Stimulated activated CD8-positive, alpha-beta memory T cell treated with anti-CD3 and anti-CD28 coated beads, Interleukin-2, amount 100 ng/mL, for 48 hours (primary cell): ENCODE measurements at regions not wholly inside any gene's neighbourhood (a gene's known extent, or its start where the extent isn't known, plus 50 kb on each side); places are given as distances from the start of the nearest gene placed in this dataset.
"Not testable (repeated sequence)": the region's sequence is repeated elsewhere in the genome, so short reads cannot be mapped to it uniquely, and the experiment has no call there.

Source experiments
- DNase-seq, 2 donors: peaks; one replicate each; pipeline ENCODE4 v3.0.0-alpha.2; 2020; ENCODE audit warnings: low read depth in 2 of 2

DNA sequence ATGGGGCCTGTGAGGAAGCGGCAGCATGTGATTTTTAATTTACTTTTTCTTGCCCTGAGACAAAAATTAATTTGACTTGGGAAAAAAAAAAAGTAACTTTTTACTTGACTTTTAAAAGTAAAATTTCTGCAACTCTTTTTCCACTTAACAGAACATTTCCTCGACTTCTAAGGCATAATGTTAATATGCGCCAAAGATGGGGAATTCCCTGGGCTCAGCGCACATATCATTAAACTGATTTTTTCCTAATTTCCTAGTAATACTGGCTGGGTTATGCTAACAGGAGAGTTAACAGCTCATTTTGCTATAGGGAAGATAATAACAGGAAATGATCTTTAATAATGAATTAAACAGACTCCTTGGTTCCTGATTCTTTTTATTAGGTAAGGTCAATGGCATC is 120.6 kb upstream of the CDH5 start:
- DNase-seq, result no peak

DNA sequence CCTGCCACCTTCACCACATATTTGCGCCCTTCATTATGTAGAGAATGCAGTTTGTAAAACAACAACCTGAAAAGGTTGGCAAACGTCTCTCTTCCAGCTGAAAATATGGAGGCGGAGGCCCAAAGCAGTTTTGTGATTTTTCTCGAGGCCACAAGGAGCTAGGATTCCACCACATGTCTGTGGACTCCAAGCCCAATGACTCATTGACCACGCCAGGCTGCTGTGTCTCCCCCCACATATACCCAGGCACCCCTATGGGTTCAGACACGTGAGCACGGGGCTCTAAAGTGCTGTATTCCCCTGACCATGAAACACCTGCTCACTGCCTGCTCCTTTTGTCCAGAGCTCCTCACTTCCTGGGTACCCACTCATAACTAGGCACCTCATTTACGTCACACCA is 121.4 kb upstream of the CDH5 start:
- no peak for DNase-seq

DNA sequence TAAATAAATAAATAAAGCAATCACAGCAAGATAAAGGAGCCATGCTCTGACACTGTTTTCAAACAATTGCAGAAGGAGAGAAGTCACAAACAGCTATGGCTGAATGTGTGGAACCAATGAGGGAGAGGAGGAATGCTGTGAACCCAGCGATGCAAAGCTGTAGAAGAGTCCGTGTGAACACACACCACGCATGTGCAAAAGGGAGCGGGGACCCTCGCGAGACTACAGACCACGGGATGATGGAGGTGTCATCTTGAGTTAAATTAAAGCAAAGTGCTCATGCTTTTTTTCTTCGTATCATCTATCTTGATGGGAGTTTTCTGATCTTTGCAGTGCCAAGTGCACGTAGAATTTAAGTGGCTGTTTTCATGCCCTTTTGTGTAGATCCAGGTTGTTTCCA is 123.8 kb upstream of the CDH5 start:
- no peak for DNase-seq

DNA sequence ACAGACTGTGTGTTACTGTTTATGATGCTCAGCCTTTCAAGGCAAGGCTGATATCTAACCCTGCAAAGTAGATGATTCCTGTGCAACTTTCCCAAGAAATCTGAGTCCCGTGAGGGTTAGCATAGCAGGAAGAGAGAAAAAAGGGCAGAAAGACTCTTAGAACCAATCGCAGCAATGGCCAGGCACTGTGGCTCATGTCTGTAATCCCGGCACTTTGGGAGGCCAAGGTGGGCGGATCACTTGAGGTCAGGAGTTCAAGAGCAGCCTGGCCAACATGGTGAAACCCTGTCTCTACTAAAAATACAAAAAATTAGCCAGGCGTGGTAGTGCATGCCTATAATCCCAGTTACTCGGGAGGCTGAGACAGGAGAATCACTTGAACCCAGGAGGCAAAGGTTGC is 124.3 kb upstream of the CDH5 start:
- DNase-seq, result not testable (repeated sequence)

DNA sequence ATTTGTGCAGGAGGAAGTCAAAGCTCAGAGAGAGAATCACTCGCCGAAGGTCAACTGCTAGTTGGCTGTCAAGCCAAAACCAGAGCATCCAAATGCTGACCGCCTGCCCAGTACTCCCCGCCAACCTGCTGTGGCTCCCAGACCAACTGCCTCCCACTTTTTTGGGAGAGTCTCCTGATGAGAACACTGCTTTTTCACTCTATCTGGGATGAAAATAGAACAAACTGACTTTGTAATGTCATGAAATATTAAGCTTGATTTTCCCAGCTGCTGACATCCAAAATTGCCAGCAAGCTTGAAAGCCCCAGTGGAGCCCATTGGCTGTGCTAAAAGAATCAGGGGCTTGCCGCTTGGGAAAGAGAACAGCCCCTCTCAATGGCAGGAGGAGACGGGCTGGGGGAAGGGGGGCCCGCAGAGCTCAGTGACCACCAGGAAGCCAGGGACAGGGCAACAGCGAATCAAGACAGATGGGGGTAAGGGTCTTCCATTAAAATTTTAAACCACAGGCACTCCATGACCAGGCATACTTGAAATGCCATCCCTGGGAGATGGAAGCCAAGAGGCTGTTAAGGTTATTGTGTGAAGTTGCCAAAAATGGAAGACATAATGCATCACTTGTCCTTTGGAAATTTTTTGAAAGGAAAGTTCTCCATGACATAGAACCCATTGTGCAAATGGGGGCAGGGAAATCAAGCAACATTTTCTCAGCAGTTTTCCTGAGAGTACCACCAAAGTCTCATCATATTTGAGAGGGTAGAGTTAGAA is 125.7 kb upstream of the CDH5 start:
- no peak for DNase-seq

DNA sequence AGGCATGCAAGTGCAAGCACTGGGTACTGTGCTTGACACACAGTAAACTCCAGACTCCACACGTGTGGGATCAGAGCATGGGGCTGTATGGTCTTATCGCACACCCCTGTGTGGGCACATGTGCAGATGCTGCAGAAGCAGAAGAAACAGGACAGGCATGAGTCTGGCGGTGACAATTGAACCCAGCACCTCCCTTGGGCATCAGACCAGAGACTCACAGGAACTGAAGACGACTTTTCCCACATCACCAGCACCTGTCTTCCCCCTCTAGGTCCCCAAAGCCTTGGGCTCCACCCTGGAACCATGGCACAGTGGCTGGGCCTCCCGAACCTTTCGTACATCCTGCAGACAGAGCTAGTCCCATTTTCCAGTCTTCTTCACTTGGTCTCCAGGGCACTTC is 126.4 kb upstream of the CDH5 start:
- DNase-seq, result no peak

DNA sequence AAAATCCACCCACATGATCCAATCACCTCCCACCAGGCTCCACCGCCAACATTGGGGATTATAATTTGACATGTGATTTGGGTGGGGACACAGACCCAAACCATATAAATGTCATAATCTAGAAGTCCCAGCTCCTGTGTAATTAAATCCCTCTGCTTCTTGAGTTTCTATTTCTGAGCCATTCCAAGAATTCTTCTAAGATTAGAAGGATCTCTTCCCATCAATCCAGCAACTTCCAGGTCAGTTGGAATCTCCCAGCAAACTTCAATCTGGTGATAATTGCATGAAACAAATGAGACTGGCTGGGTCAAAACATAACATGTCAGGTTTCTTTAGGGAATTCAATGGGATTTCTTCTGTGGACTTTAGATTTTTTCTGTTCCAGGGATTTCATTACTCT is 127.8 kb upstream of the CDH5 start:
- DNase-seq, result no peak

DNA sequence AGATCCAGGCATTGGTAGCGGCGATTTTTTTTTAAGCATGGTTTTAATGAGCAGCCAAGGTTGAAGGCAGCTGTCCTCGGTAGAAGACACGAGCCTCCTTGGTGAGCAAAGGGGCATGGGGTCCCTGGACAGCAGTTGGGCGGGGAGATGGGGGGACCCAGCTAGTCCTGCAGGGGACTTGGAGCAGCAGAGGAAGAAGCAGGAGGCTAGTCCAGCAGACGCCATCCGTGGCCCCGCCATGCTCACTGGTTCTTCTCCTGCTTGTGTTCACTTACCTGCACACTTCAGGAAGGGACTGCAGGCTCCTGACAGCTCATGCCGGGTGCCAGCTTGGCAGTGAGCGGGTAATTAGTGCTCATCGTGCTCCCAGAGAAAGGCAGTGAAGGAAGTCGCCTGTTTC is 130.2 kb upstream of the CDH5 start:
- no peak for DNase-seq

DNA sequence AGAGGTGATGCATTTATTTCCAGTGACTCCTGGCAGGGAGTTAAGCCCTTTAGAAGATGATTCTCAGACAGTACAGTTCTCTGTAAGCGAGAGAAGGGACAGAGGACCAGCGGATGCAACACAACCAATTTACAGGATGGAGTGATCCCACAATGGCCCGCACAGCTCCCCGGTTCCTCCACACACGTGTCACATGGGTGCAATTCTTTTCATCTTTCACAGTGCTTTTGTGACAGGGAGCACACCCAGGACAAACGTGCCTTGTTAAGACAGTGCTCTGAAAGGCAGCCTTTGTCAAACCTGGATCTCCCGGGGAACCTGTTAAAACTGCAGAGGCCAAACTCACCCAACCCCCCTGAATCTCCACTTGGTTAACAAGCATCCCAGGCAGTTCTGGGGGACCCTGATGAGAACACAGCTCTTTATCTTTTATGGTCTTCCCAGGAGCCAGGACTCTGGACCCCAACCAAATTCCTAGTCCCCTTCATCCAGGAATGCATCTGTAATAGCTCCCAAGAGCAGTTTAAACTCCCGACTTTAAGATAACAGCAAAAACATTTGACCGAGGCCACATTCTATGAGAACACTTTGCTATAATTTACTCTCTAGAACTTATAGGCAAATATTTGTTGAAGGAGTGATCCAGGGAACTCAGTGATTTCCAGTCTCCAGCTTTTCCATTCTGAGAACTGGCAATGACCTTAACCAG is 134.9 kb upstream of the CDH5 start:
- DNase-seq, result no peak

DNA sequence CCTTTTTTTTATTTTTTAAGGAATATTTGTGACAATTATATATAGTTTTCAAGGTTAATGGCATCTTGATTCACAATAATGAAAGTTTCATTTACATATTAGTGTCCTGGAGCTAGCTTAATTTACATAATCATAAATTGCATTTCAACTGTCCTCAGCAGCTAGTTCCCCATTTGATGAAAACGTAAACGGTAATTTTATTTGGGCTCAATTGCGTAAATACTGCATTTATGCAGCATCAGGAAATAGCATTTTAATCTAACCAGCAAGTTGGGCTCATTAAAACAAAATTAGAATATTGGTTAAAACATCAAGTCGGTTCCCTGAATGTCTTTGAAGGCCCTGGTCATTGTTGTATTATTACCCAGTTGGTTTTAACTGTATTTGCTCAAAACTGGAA is 136.8 kb upstream of the CDH5 start:
- no peak for DNase-seq

DNA sequence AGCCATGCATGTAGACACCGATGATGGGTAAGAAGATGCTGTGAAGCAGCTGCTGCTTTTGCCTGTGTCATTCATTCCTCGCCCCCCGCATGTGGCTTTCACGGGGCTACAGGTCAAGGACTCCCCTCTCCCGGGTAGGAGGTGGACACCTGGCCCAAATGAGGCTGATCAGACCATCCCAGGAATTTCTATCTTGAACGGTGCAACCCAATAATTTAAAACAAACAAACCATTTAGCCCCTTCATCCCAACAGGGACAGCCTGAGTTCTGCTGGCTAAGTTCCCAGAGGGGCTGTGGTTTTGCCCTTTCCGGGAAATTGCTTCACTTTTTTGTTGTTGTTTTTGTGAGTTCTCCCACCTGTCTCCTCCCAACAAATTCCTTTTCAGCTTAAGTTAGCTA is 137.7 kb upstream of the CDH5 start:
- no peak for DNase-seq

DNA sequence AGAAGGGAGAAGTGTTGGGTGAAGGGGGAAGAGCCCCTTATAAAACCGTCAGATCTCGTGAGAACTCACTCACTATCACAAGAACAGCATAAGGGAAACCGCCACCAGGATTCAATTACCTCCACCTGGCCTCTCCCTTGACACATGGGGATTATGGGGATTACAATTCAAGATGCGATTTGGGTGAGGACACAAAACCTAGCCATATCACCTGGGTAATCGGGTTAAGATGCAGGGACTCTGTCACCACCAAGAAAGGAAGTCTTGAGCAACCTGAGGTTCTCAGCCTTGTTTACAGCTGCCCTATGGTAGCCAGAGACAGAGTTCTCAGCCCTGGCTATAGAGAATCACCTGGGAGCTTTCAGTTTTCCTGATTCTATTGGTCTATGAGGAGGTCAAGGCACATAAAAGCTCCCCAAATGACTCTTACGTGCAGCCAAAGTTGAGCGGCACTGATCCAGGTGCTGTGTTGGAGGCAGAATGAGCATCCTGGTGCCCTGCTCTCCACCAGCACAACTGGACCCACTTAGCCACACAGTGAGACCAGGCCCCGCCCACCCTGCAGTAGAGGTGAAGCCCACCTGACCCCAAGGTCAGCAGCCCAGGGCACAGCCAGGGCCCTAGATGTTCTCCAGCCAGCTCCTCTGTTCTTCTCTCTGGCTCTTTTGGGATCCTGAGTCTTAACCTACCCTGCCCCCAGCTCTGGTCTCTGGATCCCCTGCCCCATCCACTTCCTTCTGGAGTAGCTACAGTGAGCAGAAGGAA is 138.5 kb upstream of the CDH5 start:
- no peak for DNase-seq

DNA sequence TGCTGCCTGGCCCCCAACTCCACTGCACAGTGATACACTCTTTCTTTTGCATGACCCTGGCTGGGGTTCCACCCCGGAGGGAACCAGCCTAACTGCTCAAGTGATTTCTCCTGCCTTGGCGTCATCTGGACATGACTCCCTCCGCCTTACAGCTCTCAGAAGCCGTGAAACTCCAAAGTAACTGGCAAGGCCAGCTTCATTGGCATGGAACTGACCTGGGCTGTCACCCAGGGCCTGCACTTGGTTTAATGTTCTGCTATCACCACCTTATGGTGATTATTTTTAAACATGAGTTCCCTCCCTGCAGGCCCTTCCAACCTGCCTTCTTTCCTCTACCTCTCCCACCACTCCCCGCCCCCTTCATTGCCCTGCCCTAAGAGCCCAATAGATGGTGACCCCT is 139.7 kb upstream of the CDH5 start:
- DNase-seq, result no peak

DNA sequence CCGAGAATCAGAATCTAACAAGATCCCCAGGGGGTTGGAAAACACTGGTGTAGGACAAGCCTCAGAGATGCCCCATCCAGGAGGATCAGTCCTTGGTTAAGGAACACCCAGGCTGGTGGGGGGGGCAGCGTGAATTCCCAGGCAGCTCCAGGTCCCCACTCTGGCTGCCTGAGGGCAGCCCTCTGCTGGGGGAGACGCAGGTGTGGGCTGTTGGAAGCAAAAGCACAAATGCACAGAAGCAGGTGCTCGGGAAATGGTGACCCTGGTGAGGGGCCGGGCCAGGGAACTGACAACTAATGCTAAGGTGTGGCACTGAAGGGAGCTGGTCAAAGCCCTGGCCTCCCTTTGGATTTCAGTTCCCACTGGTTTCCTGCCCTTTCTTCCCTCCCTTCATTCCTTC is 140.8 kb upstream of the CDH5 start:
- no peak for DNase-seq

DNA sequence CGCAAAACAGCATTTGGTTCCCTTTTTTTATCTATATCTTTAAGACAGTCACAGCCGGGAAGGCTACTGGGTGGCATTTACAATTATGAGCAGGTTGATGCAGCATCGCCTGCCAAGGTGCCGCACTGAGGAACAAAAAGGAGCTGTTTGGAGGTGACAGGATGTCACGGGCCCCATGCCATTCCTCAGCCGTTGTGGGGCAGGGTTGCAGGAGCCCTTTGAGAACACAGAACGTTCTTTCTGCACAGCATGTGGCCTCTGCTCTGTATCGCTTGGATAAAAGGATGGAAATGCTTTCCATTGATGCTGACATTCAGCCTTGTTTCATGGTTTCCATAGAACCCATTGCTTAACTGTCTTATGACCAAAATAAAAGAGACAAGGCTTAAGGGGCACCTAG is 141.9 kb upstream of the CDH5 start:
- DNase-seq, result no peak

DNA sequence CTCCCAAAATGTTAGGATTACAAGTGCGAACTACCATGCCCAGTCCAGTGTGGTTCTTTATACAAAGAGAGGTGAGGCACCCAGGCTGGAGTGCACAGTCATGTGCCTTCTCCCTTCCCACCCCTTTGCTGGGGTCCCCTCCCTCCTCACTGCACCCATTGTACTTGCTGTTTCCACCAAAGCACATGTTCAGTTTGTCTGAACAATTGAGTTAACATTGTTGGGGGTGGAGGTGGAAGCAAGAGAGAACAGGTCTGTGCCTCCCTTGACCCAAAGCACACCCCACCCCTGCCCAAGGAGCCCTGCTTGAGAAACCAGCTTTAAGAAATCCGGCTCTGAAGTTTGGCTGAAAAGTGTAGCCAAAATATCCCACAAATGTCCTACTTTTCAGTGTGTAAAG is 142.3 kb upstream of the CDH5 start:
- DNase-seq, result no peak

DNA sequence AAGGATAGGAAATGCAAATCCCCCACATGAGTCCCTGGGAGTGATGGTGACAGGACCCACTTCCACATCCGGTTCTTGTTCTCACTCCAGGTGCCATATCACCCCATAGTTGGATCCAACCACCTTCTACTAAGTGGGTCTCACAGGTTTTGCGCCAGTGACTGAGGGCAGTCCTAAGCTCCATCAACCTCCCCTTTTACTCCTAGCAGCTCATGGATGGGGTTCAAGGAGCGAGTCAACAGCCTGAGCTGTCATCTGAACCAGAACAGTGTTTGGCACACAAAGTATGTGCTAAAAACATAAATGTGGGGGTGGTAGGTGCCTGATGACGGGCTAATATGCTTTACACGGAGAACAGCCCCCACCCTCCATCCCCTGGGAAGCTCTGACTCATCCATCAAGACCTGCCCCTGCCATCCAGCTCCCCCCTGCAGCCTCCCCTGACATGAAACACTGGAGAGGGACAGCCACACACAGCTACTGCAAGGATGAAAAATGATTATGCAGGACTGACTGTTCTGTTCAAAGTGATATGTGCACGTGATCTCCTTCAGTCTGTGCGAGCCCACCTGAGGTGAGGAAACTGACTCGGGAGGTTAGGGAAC is 143.2 kb upstream of the CDH5 start:
- DNase-seq, result no peak

DNA sequence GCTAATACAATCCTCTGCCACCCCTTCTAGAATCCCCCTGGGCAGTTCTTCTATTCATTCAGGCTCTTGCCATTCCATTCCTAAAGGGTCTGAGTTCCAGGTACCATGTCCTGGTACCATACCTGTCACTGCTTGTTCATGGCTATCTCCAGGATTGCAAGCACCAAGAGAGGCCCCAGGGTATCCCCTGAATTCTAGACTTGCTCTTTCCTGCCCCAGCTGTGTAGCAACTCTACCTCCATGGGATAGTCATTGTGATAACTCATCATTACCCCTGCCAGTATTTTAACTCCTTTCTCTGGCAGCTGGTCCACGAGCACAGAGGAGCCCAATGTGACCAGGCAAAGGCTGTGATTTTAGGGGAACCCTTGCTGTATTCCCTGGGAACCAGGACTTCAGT is 143.7 kb upstream of the CDH5 start:
- no peak for DNase-seq

DNA sequence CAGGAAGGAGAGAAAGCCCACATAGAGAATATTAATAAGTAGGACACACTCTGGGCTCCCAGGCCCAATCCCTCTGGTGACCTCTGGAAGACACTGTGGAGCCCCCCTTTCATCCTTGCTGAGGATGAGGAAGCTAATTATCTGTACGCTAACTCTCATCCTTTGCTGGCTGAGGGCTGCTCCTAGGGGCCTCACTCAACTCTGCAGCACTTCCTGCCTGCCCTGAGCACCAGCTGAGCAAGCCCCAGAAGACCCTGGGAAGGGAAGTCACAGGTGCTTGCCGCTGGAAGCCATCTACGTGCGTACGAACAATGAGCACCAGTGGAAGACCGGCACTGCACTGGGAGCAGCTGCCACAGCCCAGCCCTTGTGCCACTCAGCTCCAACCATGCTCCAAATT is 145.8 kb upstream of the CDH5 start:
- no peak for DNase-seq

DNA sequence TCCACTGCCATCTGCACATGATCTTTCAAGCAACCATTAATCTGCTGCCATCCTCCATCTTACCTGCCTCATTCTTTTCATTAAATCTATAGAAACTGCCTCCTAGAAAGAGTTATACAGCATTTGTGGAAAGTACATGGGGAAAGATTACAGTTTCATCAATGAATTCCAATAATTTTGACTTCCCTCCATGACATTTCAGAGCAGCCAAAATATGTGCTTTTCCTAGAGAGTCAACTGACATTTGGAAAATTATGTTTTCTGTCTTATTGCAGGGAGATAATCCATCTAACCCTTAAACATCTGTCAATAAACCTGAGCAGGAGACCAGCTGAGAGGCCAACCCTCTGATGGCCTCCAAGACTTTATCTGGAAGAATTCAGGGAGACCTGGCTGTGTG is 147.0 kb upstream of the CDH5 start:
- DNase-seq, result no peak

DNA sequence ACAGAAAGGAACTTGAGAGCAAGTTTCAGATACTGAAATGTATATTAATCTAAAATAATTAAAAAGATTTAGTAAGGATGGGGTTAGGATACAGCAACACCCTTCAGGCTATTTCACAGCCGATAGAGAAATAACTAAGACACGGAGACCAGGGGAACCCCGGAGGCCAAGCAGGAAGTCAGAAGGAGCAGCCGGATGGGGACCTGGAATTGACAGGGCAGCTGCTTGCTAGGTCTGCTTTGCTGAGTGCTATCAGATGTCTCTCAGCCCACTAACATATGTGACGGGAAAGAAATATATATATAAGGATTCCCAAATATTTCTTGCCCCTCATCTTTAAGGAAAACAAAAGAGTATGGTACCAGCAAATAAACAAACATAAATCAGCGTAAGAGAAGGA is 154.1 kb upstream of the CDH5 start:
- no peak for DNase-seq

DNA sequence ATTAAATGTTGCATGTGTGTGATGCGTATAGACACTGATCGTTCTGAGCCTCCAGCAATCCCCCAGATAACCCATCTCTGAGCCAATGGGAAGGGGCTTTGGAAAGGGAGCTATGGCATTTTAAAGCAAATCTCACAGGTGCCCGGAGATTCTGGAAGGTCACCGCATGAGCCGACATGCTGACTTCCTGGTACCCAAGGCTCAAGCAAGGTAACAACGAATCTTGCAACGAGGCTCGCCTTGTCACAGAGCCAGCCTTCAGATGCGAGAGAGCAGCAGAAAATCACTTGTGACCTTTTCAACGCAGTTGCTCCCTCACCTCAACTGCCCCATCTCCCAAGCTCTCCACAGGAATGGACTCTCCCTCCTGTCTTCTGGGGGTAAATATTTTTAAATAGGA is 154.8 kb upstream of the CDH5 start:
- DNase-seq, result no peak

DNA sequence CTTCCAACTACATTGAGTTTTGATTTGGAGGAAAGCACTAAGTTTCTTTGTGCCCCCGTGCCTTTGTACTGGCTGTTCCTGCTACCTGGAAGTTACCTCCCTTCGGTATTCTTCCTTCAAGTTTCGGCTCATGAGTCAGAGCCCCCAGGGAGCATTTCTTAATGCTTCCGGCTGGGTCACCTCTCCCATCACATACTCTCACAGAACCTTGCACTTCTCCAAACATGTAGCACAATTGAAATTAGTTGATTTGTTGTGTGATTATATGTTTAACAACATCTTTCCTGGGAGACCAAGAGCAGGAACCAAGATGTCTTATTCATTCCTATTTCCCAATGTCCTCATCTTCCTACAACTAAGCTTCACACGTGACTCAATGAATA is 158.6 kb upstream of the CDH5 start:
- DNase-seq, result no peak
